ENCODE measurements at regions not wholly inside any gene's neighbourhood (a gene's known extent, or its start where the extent isn't known, plus 50 kb on each side); places are given as distances from the start of the nearest gene placed in this dataset.

DNA sequence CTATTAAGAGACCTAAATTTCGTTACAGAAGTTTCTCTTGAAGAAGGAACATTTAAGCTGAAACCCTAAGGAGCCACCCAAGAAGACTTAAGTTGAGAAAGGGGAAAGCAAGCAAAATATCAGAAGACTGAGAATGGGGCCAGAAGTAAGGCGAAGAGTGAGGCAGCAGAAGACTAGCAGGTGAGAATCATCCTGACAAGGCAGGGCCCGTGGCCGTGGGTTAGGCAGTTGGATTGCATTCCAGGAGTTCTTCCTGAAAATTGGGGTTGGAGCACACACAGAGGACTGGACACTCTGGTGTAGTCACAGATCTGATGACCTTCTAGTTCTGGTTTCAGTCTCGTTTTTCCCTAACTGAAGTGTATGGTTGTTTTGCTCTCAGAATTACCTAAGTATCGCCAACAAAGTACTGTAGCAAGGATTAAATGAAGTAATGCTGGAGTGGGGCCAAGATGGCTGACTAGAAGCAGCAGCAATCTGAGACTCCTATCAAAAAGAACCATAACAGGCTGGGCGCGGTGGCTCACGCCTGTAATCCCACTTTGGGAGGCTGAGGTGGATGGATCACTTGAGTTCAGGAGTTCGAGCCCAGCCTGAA, 94.4 kb upstream of the GUCY1A1 start:
- no peak overlapping the region for H3K27ac ChIP-seq
- no peaks in the 10 kb centered on the region for H3K27me3 ChIP-seq
- H3K9me3 ChIP-seq = no peaks in the 10 kb centered on the region
- in situ Hi-C loops (cut with MboI; ENCODE audit: low sequenced_read_pairs in 4 of 4) (no loop called here), intact Hi-C loops (cut with DNase I; ENCODE audit: low total_unique reads) (no loop called here)
- H3K4me1 ChIP-seq = no peaks in the 10 kb centered on the region
- ATAC-seq = no peak
- no peak for DNase-seq
- H3K4me3 ChIP-seq = no peak overlapping the region
- TF ChIP-seq, protein P1, sequence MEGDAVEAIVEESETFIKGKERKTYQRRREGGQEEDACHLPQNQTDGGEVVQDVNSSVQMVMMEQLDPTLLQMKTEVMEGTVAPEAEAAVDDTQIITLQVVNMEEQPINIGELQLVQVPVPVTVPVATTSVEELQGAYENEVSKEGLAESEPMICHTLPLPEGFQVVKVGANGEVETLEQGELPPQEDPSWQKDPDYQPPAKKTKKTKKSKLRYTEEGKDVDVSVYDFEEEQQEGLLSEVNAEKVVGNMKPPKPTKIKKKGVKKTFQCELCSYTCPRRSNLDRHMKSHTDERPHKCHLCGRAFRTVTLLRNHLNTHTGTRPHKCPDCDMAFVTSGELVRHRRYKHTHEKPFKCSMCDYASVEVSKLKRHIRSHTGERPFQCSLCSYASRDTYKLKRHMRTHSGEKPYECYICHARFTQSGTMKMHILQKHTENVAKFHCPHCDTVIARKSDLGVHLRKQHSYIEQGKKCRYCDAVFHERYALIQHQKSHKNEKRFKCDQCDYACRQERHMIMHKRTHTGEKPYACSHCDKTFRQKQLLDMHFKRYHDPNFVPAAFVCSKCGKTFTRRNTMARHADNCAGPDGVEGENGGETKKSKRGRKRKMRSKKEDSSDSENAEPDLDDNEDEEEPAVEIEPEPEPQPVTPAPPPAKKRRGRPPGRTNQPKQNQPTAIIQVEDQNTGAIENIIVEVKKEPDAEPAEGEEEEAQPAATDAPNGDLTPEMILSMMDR (IDR thresholded peaks at IDR 0.05 in 4 of 5, conservative IDR thresholded peaks at IDR 0.05 in 1 of 5) = no peak
- no peak for TF ChIP-seq POLR2A (IDR thresholded peaks at IDR 0.05)
- H3K36me3 ChIP-seq = no peaks in the 10 kb centered on the region

DNA sequence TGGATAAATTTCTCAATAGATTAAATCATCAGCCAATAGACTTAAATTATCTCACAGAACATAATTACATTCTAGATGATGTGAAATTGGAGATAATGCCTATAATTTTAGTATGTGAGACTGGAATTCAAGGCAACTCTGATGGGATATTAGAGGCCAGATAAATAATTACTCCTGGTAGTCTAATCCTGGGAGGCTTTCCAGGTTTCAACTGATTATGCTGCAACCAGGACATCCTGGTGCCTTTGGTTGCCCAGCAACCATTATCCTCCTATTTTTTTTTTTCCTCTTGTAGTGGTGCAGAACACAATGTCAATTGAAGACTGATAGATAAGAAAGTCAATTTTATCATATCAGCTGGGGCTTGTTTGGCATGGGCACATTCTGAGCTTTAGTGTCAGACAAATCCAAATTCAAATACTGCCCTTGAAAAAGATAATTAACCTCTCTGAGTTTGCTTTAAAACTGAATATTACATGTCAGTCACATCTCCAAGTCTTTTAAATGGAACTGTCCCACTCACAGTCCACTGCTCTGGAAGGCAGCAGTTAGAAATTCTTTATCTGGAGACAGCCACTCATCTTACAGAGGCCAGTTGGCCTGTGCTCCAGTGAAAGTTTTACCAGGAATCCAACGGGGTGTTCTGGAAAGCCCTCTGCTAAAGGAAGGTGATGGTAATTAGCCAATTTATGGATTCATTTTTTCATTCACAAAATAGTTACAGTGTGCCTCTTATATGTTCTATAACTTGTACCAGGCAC, 95.3 kb upstream of the GUCY1A1 start:
- Histone ChIP-seq H3K27ac (no peak overlapping the region), H3K27me3 (no peaks in the 10 kb centered on the region), H3K36me3 (no peaks in the 10 kb centered on the region), H3K4me1 (no peaks in the 10 kb centered on the region), H3K4me3 (no peak overlapping the region), H3K9me3 (no peaks in the 10 kb centered on the region)
- ATAC-seq (no peak), DNase-seq (no peak)
- TF ChIP-seq, protein P1 (IDR thresholded peaks at IDR 0.05 in 4 of 5, conservative IDR thresholded peaks at IDR 0.05 in 1 of 5) = no peak
- TF ChIP-seq POLR2A (IDR thresholded peaks at IDR 0.05) = no peak
- in situ Hi-C loops (cut with MboI; ENCODE audit: low sequenced_read_pairs in 4 of 4) (no loop called here), intact Hi-C loops (cut with DNase I; ENCODE audit: low total_unique reads) (no loop called here)

DNA sequence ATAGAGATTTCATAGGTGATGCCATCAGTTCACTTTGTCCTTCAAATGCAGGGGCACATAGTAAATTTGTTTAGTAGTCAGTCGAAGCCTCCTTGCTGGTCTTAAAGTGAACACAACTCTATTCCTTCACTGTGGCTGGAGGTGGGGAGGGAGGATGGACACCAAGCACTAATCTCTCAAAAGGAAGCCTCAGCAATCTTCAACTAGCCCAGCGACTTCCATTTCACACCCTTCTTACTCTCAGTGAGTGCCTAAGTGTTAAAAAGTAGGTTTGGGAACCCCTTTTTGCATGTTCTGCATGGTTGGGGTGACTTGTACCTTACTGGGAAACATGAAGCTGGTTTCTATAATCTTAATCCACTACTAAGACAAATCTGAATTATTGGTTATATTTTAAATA, 96.0 kb upstream of the GUCY1A1 start:
- no peak for TF ChIP-seq POLR2A (IDR thresholded peaks at IDR 0.05)
- TF ChIP-seq, protein P1 (IDR thresholded peaks at IDR 0.05 in 4 of 5, conservative IDR thresholded peaks at IDR 0.05 in 1 of 5) = no peak
- in situ Hi-C loops (cut with MboI; ENCODE audit: low sequenced_read_pairs in 4 of 4) = no loop called here

DNA sequence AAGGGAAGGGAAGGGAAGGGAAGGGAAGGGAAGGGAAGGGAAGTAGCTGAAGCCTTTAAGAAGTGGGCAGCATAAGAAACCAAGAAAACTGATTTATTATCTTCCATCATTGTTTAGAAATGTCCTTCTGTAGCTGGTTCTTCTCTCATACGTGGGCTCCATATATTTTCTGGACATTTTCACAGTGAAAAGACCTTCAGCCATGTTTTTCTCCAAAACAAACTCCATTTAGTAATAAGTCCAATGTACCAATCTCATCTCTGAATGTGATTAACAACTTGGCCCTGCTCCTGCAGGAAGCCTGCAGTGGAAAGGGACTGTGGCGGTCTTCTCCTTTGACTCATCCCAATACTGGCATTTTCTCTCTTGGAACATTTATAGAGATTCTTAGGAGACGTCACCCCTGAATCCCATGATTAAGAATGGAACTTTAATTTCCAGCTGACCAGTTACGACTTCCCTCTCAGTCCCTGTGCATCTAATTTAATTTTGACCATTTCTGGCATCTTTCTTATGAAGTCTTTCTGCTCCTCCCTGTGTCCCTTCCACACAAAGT, 96.6 kb upstream of the GUCY1A1 start:
- Histone ChIP-seq H3K4me1 (no peaks in the 10 kb centered on the region), H3K27ac (no peak overlapping the region), H3K27me3 (no peaks in the 10 kb centered on the region), H3K9me3 (no peaks in the 10 kb centered on the region), H3K4me3 (no peak overlapping the region), H3K36me3 (no peaks in the 10 kb centered on the region)
- intact Hi-C loops (cut with DNase I; ENCODE audit: low total_unique reads) = no loop called here
- in situ Hi-C loops (cut with MboI; ENCODE audit: low sequenced_read_pairs in 4 of 4) = no loop called here
- ATAC-seq (no peak), DNase-seq (no peak)
- TF ChIP-seq POLR2A (IDR thresholded peaks at IDR 0.05) = no peak
- TF ChIP-seq, protein P1 (IDR thresholded peaks at IDR 0.05 in 4 of 5, conservative IDR thresholded peaks at IDR 0.05 in 1 of 5) = no peak

More for the DNA sequence above, 96.0 kb upstream of the GUCY1A1 start:
- Histone ChIP-seq H3K4me1 (no peaks in the 10 kb centered on the region), H3K27me3 (no peaks in the 10 kb centered on the region), H3K27ac (no peak overlapping the region), H3K4me3 (no peak overlapping the region), H3K36me3 (no peaks in the 10 kb centered on the region), H3K9me3 (no peaks in the 10 kb centered on the region)
- intact Hi-C loops (cut with DNase I; ENCODE audit: low total_unique reads) = no loop called here
- DNase-seq (no peak), ATAC-seq (no peak)

All from gastrocnemius medialis (tissue), 4 donors.